GM19238 (cell line): ENCODE measurements at regions not wholly inside any gene's neighbourhood (a gene's known extent, or its start where the extent isn't known, plus 50 kb on each side); places are given as distances from the start of the nearest gene placed in this dataset.
"Not testable (repeated sequence)": the region's sequence is repeated elsewhere in the genome, so short reads cannot be mapped to it uniquely, and the experiment has no call there.

Source experiments
- DNase-seq: peaks from one replicate; pipeline ENCODE4 v3.0.0; 2011; ENCODE audit warnings: low spot score; ENCODE audit not compliant: insufficient read length

GRCh38 chr4:124459196-124459940 is 253.2 kb downstream of the ANKRD50 start:
- DNase-seq, result no peak

GRCh38 chr4:124459941-124460310 is 252.6 kb downstream of the ANKRD50 start:
- DNase-seq, result no peak

GRCh38 chr4:124461592-124461991 is 250.9 kb downstream of the ANKRD50 start:
- DNase-seq, result not testable (repeated sequence)

- DNase-seq, result no peak
Measured at GRCh38 chr4:124462954-124463828, 249.3 kb downstream of the ANKRD50 start.

- DNase-seq, result no peak
Measured at GRCh38 chr4:124464836-124465235, 247.7 kb downstream of the ANKRD50 start.

GRCh38 chr4:124468360-124468759 is 244.2 kb downstream of the ANKRD50 start:
- DNase-seq, result no peak

- no peak for DNase-seq
Measured at GRCh38 chr4:124469981-124470380, 242.6 kb downstream of the ANKRD50 start.

GRCh38 chr4:124478470-124478869 is 234.1 kb downstream of the ANKRD50 start:
- no peak for DNase-seq

- DNase-seq, result no peak
Measured at GRCh38 chr4:124480061-124480460, 232.5 kb downstream of the ANKRD50 start.

- no peak for DNase-seq
Measured at GRCh38 chr4:124481123-124481522, 231.4 kb downstream of the ANKRD50 start.

- no peak for DNase-seq
Measured at GRCh38 chr4:124483048-124483906, 229.3 kb downstream of the ANKRD50 start.

- DNase-seq, result no peak
Measured at GRCh38 chr4:124484008-124484407, 228.5 kb downstream of the ANKRD50 start.

- DNase-seq, result no peak
Measured at GRCh38 chr4:124484940-124485339, 227.6 kb downstream of the ANKRD50 start.

GRCh38 chr4:124486423-124486822 is 226.1 kb downstream of the ANKRD50 start:
- DNase-seq, result no peak

GRCh38 chr4:124487651-124488050 is 224.9 kb downstream of the ANKRD50 start:
- no peak for DNase-seq

- no peak for DNase-seq
Measured at GRCh38 chr4:124491361-124492145, 221.0 kb downstream of the ANKRD50 start.

- DNase-seq, result no peak
Measured at GRCh38 chr4:124499261-124499660, 213.3 kb downstream of the ANKRD50 start.

GRCh38 chr4:124501576-124501975 is 211.0 kb downstream of the ANKRD50 start:
- DNase-seq, result no peak

GRCh38 chr4:124504431-124504830 is 208.1 kb downstream of the ANKRD50 start:
- DNase-seq, result no peak

GRCh38 chr4:124505211-124505610 is 207.3 kb downstream of the ANKRD50 start:
- no peak for DNase-seq

GRCh38 chr4:124509151-124509550 is 203.4 kb downstream of the ANKRD50 start:
- no peak for DNase-seq
